ENCODE measurements at regions not wholly inside any gene's neighbourhood (a gene's known extent, or its start where the extent isn't known, plus 50 kb on each side); places are given as distances from the start of the nearest gene placed in this dataset.
"Not testable (repeated sequence)": the region's sequence is repeated elsewhere in the genome, so short reads cannot be mapped to it uniquely, and the experiment has no call there.

DNA sequence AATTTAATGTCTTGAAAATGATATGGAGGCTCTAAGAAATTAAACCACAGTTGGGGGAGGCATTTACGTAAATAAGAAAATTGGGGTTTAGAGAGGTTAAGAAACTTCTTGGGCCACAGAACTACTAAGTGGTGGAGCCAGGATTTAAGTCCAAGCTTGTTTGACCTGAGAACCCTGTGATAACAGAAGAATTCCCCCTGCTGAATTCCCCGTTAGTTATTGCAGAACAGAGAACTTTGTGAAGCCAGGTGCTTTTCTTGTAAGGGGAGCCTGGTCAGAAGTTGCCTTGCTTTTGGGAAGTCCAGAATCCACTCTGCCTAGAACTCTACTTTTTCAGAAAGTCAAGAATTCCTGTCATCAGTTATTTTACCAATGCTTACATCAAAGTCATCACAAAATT, 309.3 kb upstream of the SEMA6A start:
- no peak for TF ChIP-seq ZNF274 (IDR thresholded peaks at IDR 0.05; ENCODE audit: low read depth, low read length)
- no peak overlapping the region for H3K4me3 ChIP-seq (ENCODE audit: low read length)

GRCh38 chr5:116881921-116882531, 307.4 kb upstream of the SEMA6A start:
- no peak overlapping the region for H3K4me3 ChIP-seq (ENCODE audit: low read length)
- TF ChIP-seq ZNF274 (IDR thresholded peaks at IDR 0.05; ENCODE audit: low read depth, low read length): no peak

- no peak for TF ChIP-seq ZNF274 (IDR thresholded peaks at IDR 0.05; ENCODE audit: low read depth, low read length)
- H3K4me3 ChIP-seq (ENCODE audit: low read length): no peak overlapping the region
Measured at GRCh38 chr5:116880601-116881000, 306.0 kb upstream of the SEMA6A start.

- no peak for TF ChIP-seq ZNF274 (IDR thresholded peaks at IDR 0.05; ENCODE audit: low read depth, low read length)
- H3K4me3 ChIP-seq (ENCODE audit: low read length): no peak overlapping the region
Measured at GRCh38 chr5:116880150-116880549, 305.5 kb upstream of the SEMA6A start.

DNA sequence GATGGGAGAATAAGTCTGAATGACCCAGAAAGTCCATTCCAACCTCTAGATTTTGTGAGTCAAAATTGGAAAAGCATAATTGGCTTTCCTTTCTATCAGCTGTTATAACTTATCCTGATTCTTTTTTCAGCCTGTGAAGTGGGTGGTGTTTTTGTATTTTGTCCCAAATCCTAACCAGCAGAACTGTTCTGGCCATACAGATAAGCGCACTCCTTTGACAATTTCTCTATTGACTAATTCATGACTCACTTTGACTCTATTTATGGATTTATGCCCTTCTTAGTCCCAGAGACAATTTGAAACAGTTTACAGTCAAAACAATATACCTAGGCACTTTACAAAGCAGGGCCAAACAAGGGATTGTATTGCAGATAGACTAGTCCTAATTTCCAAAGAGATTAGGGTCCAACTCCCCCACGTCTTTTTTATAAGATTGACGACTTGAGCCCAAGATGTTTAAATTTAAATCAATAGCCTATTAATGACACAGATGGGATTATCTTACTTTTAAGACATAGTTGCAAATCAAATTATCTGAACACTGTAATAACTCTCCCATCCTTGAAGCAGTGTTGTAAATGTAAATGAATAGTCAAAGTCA, 301.7 kb upstream of the SEMA6A start:
- TF ChIP-seq ZNF274 (IDR thresholded peaks at IDR 0.05; ENCODE audit: low read depth, low read length): no peak

GRCh38 chr5:116872986-116873385, 298.4 kb upstream of the SEMA6A start:
- H3K4me3 ChIP-seq (ENCODE audit: low read length): no peak overlapping the region
- no peak for TF ChIP-seq ZNF274 (IDR thresholded peaks at IDR 0.05; ENCODE audit: low read depth, low read length)

More for the DNA sequence above, 301.7 kb upstream of the SEMA6A start:
- no peak overlapping the region for H3K4me3 ChIP-seq (ENCODE audit: low read length)

DNA sequence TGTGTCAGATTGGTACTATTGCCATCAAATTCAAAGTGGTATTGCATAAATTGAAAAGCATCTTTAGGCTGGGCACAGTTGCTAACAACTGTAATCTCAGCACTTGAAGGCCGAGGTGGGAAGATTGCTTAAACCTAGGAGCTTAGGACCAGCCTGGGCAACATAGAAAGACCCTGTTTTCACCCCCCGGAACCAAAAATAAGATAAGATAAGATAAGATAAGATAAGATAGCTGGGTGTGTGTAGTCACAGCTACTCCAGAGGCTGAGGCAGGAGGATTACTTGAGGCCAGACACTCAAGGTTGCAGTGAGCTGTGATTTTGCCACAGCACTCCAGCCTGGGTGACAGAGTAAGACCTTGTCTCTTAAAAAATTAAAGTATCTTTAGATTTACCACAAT, 297.9 kb upstream of the SEMA6A start:
- no peak overlapping the region for H3K4me3 ChIP-seq (ENCODE audit: low read length)
- TF ChIP-seq ZNF274 (IDR thresholded peaks at IDR 0.05; ENCODE audit: low read depth, low read length): no peak

GRCh38 chr5:116867825-116868224, 293.2 kb upstream of the SEMA6A start:
- H3K4me3 ChIP-seq (ENCODE audit: low read length): not testable (repeated sequence)

GRCh38 chr5:116865651-116866050, 291.0 kb upstream of the SEMA6A start:
- no peak overlapping the region for H3K4me3 ChIP-seq (ENCODE audit: low read length)
- no peak for TF ChIP-seq ZNF274 (IDR thresholded peaks at IDR 0.05; ENCODE audit: low read depth, low read length)

DNA sequence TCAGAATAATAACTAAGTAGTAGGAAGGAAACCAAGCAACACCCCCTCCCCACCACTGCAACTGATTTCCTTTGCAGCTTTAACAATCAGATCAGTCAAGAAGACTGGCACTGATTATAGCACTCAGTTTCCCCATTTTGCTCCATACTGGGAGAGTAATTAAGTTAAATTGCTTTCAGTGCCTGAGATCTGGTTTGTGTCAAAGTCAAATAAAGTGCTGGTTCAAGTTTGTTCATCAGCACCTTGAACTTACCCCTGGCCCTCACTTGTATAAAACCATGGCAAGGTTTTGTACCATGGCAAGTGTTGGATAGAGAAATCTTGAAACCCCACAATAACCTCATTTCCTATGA, 290.2 kb upstream of the SEMA6A start:
- H3K4me3 ChIP-seq (ENCODE audit: low read length): no peak overlapping the region
- no peak for TF ChIP-seq ZNF274 (IDR thresholded peaks at IDR 0.05; ENCODE audit: low read depth, low read length)

DNA sequence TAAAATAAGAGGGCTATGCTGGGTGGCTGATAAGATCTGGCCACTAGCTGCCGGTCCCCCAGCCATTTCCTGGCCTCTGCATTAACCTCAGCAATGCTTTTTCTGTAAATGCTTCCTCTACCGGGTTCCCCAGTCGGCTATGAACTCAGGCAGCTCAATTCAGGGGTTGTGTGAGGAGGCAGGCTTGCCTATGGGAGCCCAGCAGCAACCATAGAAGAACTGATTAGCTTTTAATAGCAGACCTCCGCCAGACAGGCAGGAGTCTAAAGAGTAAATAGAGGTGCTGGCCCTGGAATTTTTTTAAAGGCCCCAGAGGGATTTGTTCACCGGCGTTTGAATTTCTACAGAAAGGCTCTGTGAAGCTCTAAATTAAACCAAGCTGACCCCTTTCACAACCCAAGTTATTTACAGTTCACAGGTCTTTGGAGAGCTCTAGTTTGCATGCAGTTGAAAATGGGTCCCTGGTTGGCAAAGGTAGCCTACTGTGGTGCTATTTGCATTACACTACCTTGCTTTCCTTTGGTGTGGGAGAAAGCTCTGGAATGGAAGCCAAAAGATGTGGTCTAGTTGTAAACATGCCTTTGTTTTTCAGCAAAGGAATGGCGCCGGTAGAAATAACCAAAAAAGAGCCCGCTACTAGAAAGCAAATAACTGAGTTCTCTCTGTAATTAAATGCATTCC, 289.7 kb upstream of the SEMA6A start:
- no peak overlapping the region for H3K4me3 ChIP-seq (ENCODE audit: low read length)
- TF ChIP-seq ZNF274 (IDR thresholded peaks at IDR 0.05; ENCODE audit: low read depth, low read length): no peak

DNA sequence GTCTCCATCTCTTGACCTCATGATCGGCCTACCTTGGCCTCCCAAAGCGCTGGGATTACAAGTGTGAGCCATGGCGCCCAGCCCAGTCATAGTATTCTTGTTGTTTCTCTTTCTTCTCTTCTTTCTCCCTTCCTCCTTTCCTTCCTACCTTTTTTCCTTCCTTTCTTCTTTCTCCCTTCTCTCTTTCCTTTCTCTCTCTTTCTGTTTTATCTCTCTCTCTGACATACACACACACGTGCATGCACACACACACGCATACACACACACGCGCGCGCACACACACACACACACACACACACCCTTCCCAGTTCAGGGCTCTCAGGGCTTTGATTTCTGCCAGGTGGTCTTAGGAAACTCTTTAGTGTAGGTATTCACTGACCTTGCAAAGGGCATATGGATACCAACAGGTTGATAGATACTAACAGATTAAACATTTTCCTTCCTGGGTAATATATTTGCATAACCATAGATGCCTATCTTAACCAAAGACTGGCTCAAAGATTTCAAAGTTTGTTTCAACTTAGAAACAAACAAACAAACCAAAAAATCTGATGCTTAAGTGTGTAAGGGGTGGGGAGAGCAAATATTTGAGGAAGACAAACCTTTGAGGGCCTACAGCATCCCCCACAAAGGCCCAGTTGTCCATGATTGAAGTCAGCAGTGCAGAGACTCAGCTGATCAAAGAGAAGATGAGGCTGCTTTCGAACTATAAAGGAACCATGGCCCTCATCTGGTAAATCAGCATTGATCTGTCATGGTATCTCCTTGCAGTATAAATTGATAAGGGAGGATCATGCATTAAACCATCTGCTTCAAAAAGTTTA, 288.2 kb upstream of the SEMA6A start:
- no peak for TF ChIP-seq ZNF274 (IDR thresholded peaks at IDR 0.05; ENCODE audit: low read depth, low read length)
- no peak overlapping the region for H3K4me3 ChIP-seq (ENCODE audit: low read length)

GRCh38 chr5:116861666-116862065, 287.0 kb upstream of the SEMA6A start:
- H3K4me3 ChIP-seq (ENCODE audit: low read length): no peak overlapping the region
- TF ChIP-seq ZNF274 (IDR thresholded peaks at IDR 0.05; ENCODE audit: low read depth, low read length): no peak

DNA sequence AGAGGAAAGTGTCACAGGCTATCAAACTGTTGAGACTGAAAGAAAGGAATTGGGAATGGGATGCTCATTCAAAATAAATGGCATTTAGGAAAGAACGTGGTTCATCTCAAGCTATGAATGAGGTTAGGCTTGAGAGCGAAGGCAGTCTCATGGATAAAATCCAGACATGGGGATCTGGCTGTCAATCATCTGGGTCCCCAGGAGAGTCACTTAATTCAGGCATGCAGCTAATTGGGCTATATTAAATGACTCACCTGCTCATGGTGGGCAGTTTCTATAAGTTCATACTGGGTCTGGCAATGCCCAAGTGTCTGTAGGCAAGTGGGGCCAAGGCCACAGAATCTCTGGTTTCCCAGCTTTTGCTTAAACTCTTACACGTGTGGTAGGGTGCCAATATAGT, 286.5 kb upstream of the SEMA6A start:
- TF ChIP-seq ZNF274 (IDR thresholded peaks at IDR 0.05; ENCODE audit: low read depth, low read length): no peak

More for the DNA sequence above, 286.5 kb upstream of the SEMA6A start:
- no peak overlapping the region for H3K4me3 ChIP-seq (ENCODE audit: low read length)

Data from GM08714 (cell line).